GM10266 (cell line): ENCODE measurements at regions not wholly inside any gene's neighbourhood (a gene's known extent, or its start where the extent isn't known, plus 50 kb on each side); places are given as distances from the start of the nearest gene placed in this dataset.

Source experiments
- DNase-seq: peaks from one replicate; pipeline ENCODE4 v3.0.0; 2012; ENCODE audit errors: extremely low spot score
- TF ChIP-seq, protein P1 (sequence below): IDR thresholded peaks from 2 replicates; pipeline ENCODE4 v1.5.1; 2012; ENCODE audit warnings: mild to moderate bottlenecking, low read depth; ENCODE audit not compliant: control insufficient read depth, insufficient read depth; ENCODE audit errors: missing control alignments

DNA sequence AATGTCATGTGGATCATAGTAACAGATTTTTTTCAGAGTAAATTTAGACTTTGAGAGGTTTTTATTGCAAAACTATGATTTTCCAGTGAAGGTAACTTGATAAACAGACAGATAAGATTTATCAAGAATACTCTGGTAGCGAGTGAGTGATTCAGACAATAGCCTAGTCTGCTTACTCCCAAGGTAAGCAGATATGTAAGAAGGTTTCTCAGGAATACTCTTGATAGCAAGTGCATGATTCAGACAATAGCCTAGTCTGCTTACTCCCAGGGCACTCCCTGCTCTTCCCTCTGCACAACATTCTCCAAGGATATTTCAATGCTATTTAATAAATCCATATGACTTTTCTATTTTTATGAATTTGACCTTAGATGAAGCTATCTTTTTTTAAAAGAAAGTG is 1881.5 kb downstream of the EFNA5 start:
- DNase-seq, result no peak
- TF ChIP-seq, protein P1, sequence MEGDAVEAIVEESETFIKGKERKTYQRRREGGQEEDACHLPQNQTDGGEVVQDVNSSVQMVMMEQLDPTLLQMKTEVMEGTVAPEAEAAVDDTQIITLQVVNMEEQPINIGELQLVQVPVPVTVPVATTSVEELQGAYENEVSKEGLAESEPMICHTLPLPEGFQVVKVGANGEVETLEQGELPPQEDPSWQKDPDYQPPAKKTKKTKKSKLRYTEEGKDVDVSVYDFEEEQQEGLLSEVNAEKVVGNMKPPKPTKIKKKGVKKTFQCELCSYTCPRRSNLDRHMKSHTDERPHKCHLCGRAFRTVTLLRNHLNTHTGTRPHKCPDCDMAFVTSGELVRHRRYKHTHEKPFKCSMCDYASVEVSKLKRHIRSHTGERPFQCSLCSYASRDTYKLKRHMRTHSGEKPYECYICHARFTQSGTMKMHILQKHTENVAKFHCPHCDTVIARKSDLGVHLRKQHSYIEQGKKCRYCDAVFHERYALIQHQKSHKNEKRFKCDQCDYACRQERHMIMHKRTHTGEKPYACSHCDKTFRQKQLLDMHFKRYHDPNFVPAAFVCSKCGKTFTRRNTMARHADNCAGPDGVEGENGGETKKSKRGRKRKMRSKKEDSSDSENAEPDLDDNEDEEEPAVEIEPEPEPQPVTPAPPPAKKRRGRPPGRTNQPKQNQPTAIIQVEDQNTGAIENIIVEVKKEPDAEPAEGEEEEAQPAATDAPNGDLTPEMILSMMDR, result no peak

DNA sequence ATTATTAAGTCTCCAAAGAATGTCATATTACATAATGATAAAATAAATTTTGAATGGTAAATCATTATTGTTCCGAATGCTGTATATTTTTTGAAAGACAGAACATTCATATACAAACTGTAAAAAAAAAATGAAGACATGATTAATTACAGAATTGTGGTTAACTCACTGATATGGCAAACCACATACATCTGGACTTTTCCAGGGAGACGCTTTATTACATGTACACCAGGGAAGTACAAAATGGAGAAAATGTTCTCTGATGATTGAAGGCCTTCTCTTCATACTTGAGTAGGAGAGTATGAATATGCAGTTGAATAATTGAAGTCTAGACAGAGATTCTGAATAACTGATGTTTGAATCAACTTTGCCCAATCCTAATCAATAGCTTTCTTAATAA is 1886.9 kb downstream of the EFNA5 start:
- no peak for DNase-seq
- TF ChIP-seq, protein P1, result no peak

DNA sequence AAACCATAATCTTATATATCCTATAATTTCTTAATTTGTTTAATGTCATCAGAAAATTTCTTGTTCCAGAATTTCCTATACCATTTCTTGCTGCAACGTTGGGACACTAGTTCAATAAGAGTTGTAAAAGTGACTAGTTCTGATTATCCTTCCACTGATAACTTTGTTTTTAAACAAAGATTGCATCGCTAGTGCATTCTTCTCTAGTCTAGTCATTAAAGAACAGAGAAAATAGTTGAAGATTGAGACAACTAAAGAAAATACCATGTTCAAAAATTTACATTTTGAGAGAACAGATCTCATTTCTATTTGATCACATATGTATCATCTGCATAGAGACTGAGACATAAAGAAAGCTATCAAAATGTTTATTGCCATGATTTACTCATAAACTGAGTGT is 1888.2 kb downstream of the EFNA5 start:
- TF ChIP-seq, protein P1, result no peak

DNA sequence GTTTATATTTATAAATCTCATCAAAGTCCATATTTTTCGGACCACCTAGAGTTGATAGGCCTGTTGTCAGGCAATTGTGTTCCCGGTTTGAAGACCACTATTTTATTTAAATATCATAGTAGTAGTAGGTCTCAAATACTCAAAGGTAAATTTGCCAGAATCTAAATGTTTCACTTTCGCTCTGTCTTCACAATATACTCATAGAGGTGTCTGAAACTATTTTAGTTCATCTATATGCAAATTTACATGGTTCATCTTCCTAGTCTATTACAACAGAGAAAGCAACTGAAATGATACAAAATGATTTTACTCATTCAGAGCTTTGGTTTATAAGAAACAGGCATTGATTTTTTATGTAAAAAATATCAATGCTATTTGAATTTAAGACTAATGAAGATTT is 1897.5 kb downstream of the EFNA5 start:
- no peak for DNase-seq
- TF ChIP-seq, protein P1, result no peak

More for the DNA sequence above, 1888.2 kb downstream of the EFNA5 start:
- no peak for DNase-seq

DNA sequence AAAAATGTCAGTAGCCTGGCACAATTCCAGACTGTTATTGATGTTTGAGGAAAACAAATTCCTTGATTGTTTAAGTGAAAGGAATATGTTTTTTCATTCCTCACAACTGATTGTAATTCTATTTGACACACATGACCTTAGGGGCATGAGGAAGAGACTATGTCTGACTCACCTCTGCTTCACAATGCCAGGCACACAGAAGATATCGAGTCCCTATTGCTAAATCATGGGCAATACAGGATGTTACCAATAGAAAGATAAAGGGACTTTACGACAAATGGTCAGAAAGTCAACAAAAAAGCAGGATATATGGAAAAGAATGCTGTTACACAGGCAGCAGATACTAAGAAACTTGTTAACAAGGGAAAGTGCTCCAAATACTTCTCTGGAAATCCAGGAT is 1903.5 kb downstream of the EFNA5 start:
- TF ChIP-seq, protein P1, result no peak
- DNase-seq, result no peak

DNA sequence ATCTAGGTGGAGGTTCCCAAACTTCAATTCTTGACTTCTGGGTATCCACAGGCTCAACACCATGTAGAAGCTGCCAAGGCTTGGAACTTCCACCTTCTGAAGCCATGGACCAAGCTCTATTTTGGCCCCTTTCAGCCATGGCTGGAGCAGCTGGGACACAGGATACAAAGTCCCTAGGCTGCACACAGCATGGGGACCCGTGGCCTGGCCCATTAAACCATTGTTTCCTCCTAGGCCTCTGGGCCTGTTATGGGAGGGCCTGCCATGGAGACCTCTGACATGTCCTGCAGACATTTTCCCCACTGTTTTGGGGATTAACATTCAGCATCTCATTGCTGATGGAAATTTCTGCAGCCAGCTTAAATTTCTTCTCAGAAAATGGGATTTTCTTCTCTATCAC is 1908.0 kb downstream of the EFNA5 start:
- TF ChIP-seq, protein P1, result no peak
- no peak for DNase-seq

DNA sequence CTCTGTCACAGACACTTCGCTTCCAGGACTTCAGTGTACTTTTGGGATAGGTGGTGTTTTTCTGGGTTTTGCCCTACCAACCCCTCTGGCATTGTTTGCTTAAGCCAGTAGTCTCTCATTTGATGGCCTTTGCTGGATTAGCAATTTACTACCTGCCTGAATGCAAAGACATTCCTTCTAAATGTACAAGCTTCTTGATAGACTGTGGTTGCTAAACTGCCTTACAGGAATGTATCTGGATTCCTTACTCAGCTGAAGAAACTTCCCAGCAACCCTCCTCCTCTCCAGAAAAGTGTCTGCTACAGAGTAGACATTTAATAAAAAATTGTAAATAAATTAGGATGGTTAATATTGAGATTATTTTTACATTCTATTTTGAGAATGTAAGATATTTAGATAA is 1916.7 kb downstream of the EFNA5 start:
- TF ChIP-seq, protein P1, result no peak

More for the DNA sequence above, 1916.7 kb downstream of the EFNA5 start:
- DNase-seq, result no peak
